Mesendoderm (in vitro differentiated cells): ENCODE measurements at regions not wholly inside any gene's neighbourhood (a gene's known extent, or its start where the extent isn't known, plus 50 kb on each side); places are given as distances from the start of the nearest gene placed in this dataset.
"Not testable (repeated sequence)": the region's sequence is repeated elsewhere in the genome, so short reads cannot be mapped to it uniquely, and the experiment has no call there.

ENCODE experiments used
- DNase-seq: peaks from one replicate; pipeline ENCODE4 v3.0.0; 2013
- H2AK5ac ChIP-seq: 2 replicates; pipeline ENCODE4 v1.6.1; 2013; ENCODE audit warnings: low read length, inconsistent platforms
- H2BK120ac ChIP-seq: 2 replicates; pipeline ENCODE4 v1.6.1; 2013; ENCODE audit warnings: low read depth, mild to moderate bottlenecking, low read length, moderate library complexity, mixed read lengths
- H2BK15ac ChIP-seq: replicated peaks from 2 replicates; pipeline ENCODE4 v1.6.1; 2013; ENCODE audit warnings: low read depth, mild to moderate bottlenecking, moderate library complexity
- H2BK5ac ChIP-seq: 2 replicates; pipeline ENCODE4 v1.6.1; 2013; ENCODE audit warnings: low read length, inconsistent platforms
- H3K18ac ChIP-seq: 2 replicates; pipeline ENCODE4 v1.6.1; 2013; ENCODE audit warnings: mild to moderate bottlenecking, low read length, mixed read lengths
- H3K23ac ChIP-seq: one replicate; pipeline ENCODE4 v1.6.1; 2013; ENCODE audit warnings: low read length
- H3K27ac ChIP-seq: 2 replicates; pipeline ENCODE4 v1.5.1; 2013; ENCODE audit warnings: low read depth, mild to moderate bottlenecking, inconsistent platforms, low read length, moderate library complexity
- H3K27me3 ChIP-seq: 2 replicates; pipeline ENCODE4 v1.6.1; 2013; ENCODE audit warnings: low read length, control low read depth, mild to moderate bottlenecking, inconsistent platforms; ENCODE audit not compliant: insufficient read depth, poor library complexity
- H3K36me3 ChIP-seq: 2 replicates; pipeline ENCODE4 v1.6.1; 2013; ENCODE audit warnings: low read length, inconsistent platforms; ENCODE audit not compliant: control insufficient read depth, insufficient read depth
- H3K4ac ChIP-seq: one replicate; pipeline ENCODE4 v1.6.1; 2013; ENCODE audit warnings: low read depth, mild to moderate bottlenecking, low read length, moderate library complexity
- H3K4me1 ChIP-seq: 2 replicates; pipeline ENCODE4 v1.6.1; 2013; ENCODE audit warnings: low read depth, low read length, inconsistent platforms; ENCODE audit not compliant: control insufficient read depth
- H3K4me2 ChIP-seq: 2 replicates; pipeline ENCODE4 v1.6.1; 2013; ENCODE audit warnings: low read length
- H3K4me3 ChIP-seq: 2 replicates; pipeline ENCODE4 v1.5.1; 2013; ENCODE audit warnings: mild to moderate bottlenecking, low read length
- H3K56ac ChIP-seq: one replicate; pipeline ENCODE4 v1.6.1; 2013; ENCODE audit warnings: low read length
- H3K79me1 ChIP-seq: 2 replicates; pipeline ENCODE4 v1.6.1; 2013; ENCODE audit warnings: low read length, inconsistent platforms
- H3K79me2 ChIP-seq: 2 replicates; pipeline ENCODE4 v1.6.1; 2013; ENCODE audit warnings: mild to moderate bottlenecking, low read length; ENCODE audit not compliant: control insufficient read depth, insufficient read depth
- H3K9ac ChIP-seq: 2 replicates; pipeline ENCODE4 v1.6.1; 2013; ENCODE audit warnings: low read length, inconsistent platforms
- H4K5ac ChIP-seq: one replicate; pipeline ENCODE4 v1.6.1; 2013; ENCODE audit warnings: low read length
- H4K8ac ChIP-seq: one replicate; pipeline ENCODE4 v1.6.1; 2013; ENCODE audit warnings: low read depth, mild to moderate bottlenecking, control low read depth, low read length, moderate library complexity
- WGBS: extraction: QIAGEN DNeasy Blood & Tissue Kit; methylation state at CpG from one replicate; pipeline ENCODE4 v1.1.7; 2013; ENCODE audit warnings: low lambda C conversion rate, missing lambda C conversion rate; ENCODE audit not compliant: insufficient coverage; ENCODE audit errors: extremely low coverage; 5-methylcytosine and 5-hydroxymethylcytosine counted together

- H2AK5ac ChIP-seq, result no peak overlapping the region
- no peak overlapping the region for H3K9ac ChIP-seq
- no peak overlapping the region for H2BK120ac ChIP-seq
- DNase-seq, result peak; percentile 40
- H4K8ac ChIP-seq, result no peak overlapping the region
- no peak overlapping the region for H3K56ac ChIP-seq
- H3K18ac ChIP-seq, result no peak overlapping the region
- H3K27ac ChIP-seq, result no peak overlapping the region
- H3K4me3 ChIP-seq, result no peak overlapping the region
- H3K4me2 ChIP-seq, result no peak overlapping the region
- no peak overlapping the region for H2BK5ac ChIP-seq
- no peak overlapping the region for H3K23ac ChIP-seq
- no CpG with 5 or more reads among the region's 1 CpG for WGBS
- H3K36me3 ChIP-seq, result no peaks in the 10 kb centered on the region
- no peak overlapping the region for H2BK15ac ChIP-seq
- no peak overlapping the region for H4K5ac ChIP-seq
- H3K79me1 ChIP-seq, result no peaks in the 10 kb centered on the region
- H3K4me1 ChIP-seq, result no peaks in the 10 kb centered on the region
- H3K4ac ChIP-seq, result no peak overlapping the region
- no peaks in the 10 kb centered on the region for H3K27me3 ChIP-seq
- H3K79me2 ChIP-seq, result no peaks in the 10 kb centered on the region
Observed at GRCh38 chrX:42290608-42291007, 367.3 kb upstream of the CASK start.

- H3K36me3 ChIP-seq, result no peaks in the 10 kb centered on the region
- no peak overlapping the region for H3K18ac ChIP-seq
- no peak overlapping the region for H2BK5ac ChIP-seq
- no peak overlapping the region for H3K4me2 ChIP-seq
- no peak for DNase-seq
- H3K56ac ChIP-seq, result no peak overlapping the region
- no peak overlapping the region for H2AK5ac ChIP-seq
- no peak overlapping the region for H3K23ac ChIP-seq
- H2BK120ac ChIP-seq, result no peak overlapping the region
- H3K79me2 ChIP-seq, result no peaks in the 10 kb centered on the region
- no peaks in the 10 kb centered on the region for H3K4me1 ChIP-seq
- H3K4ac ChIP-seq, result no peak overlapping the region
- no peaks in the 10 kb centered on the region for H3K79me1 ChIP-seq
- no peak overlapping the region for H3K4me3 ChIP-seq
- H3K9ac ChIP-seq, result no peak overlapping the region
- H3K27me3 ChIP-seq, result no peaks in the 10 kb centered on the region
- no peak overlapping the region for H3K27ac ChIP-seq
- no peak overlapping the region for H4K8ac ChIP-seq
- H2BK15ac ChIP-seq, result no peak overlapping the region
- no peak overlapping the region for H4K5ac ChIP-seq
- WGBS, result no CpG with 5 or more reads among the region's 3 CpGs
Observed at GRCh38 chrX:42289492-42290385, 366.4 kb upstream of the CASK start.

GRCh38 chrX:42285681-42286080 is 362.3 kb upstream of the CASK start:
- H3K36me3 ChIP-seq, H3K4me2 ChIP-seq, H3K23ac ChIP-seq, H3K9ac ChIP-seq, H3K4me3 ChIP-seq, H2BK5ac ChIP-seq, H3K18ac ChIP-seq, DNase-seq, H2AK5ac ChIP-seq, H2BK120ac ChIP-seq, H3K79me1 ChIP-seq, H3K4ac ChIP-seq, H4K8ac ChIP-seq, H4K5ac ChIP-seq, H3K4me1 ChIP-seq, H3K27ac ChIP-seq, H3K56ac ChIP-seq, H2BK15ac ChIP-seq, H3K27me3 ChIP-seq, H3K79me2 ChIP-seq: not testable (repeated sequence)
- WGBS, result no CpG with 5 or more reads among the region's 28 CpGs

GRCh38 chrX:42276982-42277690 is 353.8 kb upstream of the CASK start:
- no peaks in the 10 kb centered on the region for H3K79me1 ChIP-seq
- no peaks in the 10 kb centered on the region for H3K27me3 ChIP-seq
- H3K9ac ChIP-seq, result no peak overlapping the region
- no peak overlapping the region for H3K4me2 ChIP-seq
- no peak overlapping the region for H2AK5ac ChIP-seq
- H2BK15ac ChIP-seq, result no peak overlapping the region
- H3K4me3 ChIP-seq, result no peak overlapping the region
- no peak overlapping the region for H2BK120ac ChIP-seq
- no peak overlapping the region for H3K56ac ChIP-seq
- H4K8ac ChIP-seq, result no peak overlapping the region
- no peak overlapping the region for H3K23ac ChIP-seq
- H4K5ac ChIP-seq, result no peak overlapping the region
- H3K79me2 ChIP-seq, result no peaks in the 10 kb centered on the region
- H3K27ac ChIP-seq, result no peak overlapping the region
- peak; percentile 4 for DNase-seq
- no peak overlapping the region for H3K18ac ChIP-seq
- WGBS, result no CpG with 5 or more reads among the region's 3 CpGs
- no peak overlapping the region for H3K4ac ChIP-seq
- H3K4me1 ChIP-seq, result no peaks in the 10 kb centered on the region
- no peaks in the 10 kb centered on the region for H3K36me3 ChIP-seq
- no peak overlapping the region for H2BK5ac ChIP-seq

GRCh38 chrX:42274151-42274550 is 350.8 kb upstream of the CASK start:
- Histone ChIP-seq H3K4me3 (no peak overlapping the region), H3K9ac (no peak overlapping the region), H4K8ac (no peak overlapping the region), H3K4me2 (no peak overlapping the region), H3K27ac (no peak overlapping the region), H2AK5ac (no peak overlapping the region), H3K36me3 (no peaks in the 10 kb centered on the region), H2BK15ac (no peak overlapping the region), H3K23ac (no peak overlapping the region), H4K5ac (no peak overlapping the region), H3K4me1 (no peaks in the 10 kb centered on the region), H2BK120ac (no peak overlapping the region), H3K79me1 (no peaks in the 10 kb centered on the region), H3K56ac (no peak overlapping the region), H3K4ac (no peak overlapping the region), H3K79me2 (no peaks in the 10 kb centered on the region), H3K27me3 (no peaks in the 10 kb centered on the region), H2BK5ac (no peak overlapping the region), H3K18ac (no peak overlapping the region)
- no CpG with 5 or more reads among the region's 2 CpGs for WGBS
- no peak for DNase-seq
